SK-N-SH (cell line): ENCODE measurements at regions not wholly inside any gene's neighbourhood (a gene's known extent, or its start where the extent isn't known, plus 50 kb on each side); places are given as distances from the start of the nearest gene placed in this dataset.

ENCODE experiments used
- CTCF ChIA-PET: fragments of 300-600, 350-600 bp; formaldehyde crosslinking; extraction: SDS; loops from one replicate; lab custom pipeline; 2021; lab: Yijun Ruan, JAX
- POLR2A ChIA-PET: fragments of 350-600 bp; sonication (Branson Sonifier 250); formaldehyde crosslinking; extraction: SDS; loops from one replicate; lab custom pipeline; 2020; ENCODE audit warnings: antibody characterized with exemption, inconsistent platforms; lab: Yijun Ruan, JAX
- DNase-seq: peaks from one replicate; pipeline ENCODE4 v3.0.0; 2012
- H2AFZ ChIP-seq: fragments of 200-600 bp; sonication (generic); 2 replicates; pipeline ENCODE4 v1.8.1; 2016; ENCODE audit warnings: antibody characterized with exemption, mild to moderate bottlenecking, low read depth
- H3F3A ChIP-seq: fragments of 200-600 bp; sonication (generic); replicated peaks from 2 replicates; pipeline ENCODE3; 2016; ENCODE audit warnings: antibody characterized with exemption, mild to moderate bottlenecking; ENCODE audit not compliant: insufficient read depth
- H3K27ac ChIP-seq, 2 experiments: fragments of 200-500 bp in 1 of 2; fragments of 200-600 bp in 1 of 2; sonication (Bioruptor generic) in 1 of 2; sonication (generic), shearing (Covaris generic) in 1 of 2; 2 replicates each; pipeline versions ENCODE4 v1.5.1 to v1.6.1; 2014 to 2016; ENCODE audit warnings: low read depth in 2 of 2, inconsistent platforms in 1 of 2, low read length in 1 of 2, mild to moderate bottlenecking in 1 of 2, mixed read lengths in 1 of 2
- H3K27me3 ChIP-seq: fragments of 200-600 bp; sonication (generic), shearing (Covaris generic); 2 replicates; pipeline ENCODE4 v1.6.1; 2016; ENCODE audit warnings: mixed run types; ENCODE audit not compliant: insufficient read depth
- H3K36me3 ChIP-seq, 2 experiments: fragments of 200-500 bp in 1 of 2; fragments of 200-600 bp in 1 of 2; sonication (Bioruptor generic) in 1 of 2; sonication (generic) in 1 of 2; replicated peaks in 1 of 2; 2 replicates each; pipeline versions ENCODE3 to v1.5.1; 2014 to 2016; ENCODE audit warnings: low read length in 1 of 2, mild to moderate bottlenecking in 1 of 2; ENCODE audit not compliant: insufficient read depth in 2 of 2, control insufficient read depth in 1 of 2
- H3K4me1 ChIP-seq, 2 experiments: fragments of 200-500 bp in 1 of 2; fragments of 200-600 bp in 1 of 2; sonication (Bioruptor generic) in 1 of 2; sonication (generic), shearing (Covaris generic) in 1 of 2; 2 replicates each; pipeline versions ENCODE4 v1.5.1 to v1.6.1; 2014 to 2016; ENCODE audit warnings: low read depth in 1 of 2, low read length in 1 of 2, mixed run types in 1 of 2; ENCODE audit not compliant: insufficient read depth in 2 of 2, control insufficient read depth in 1 of 2
- H3K4me2 ChIP-seq: fragments of 200-600 bp; sonication (generic), shearing (Covaris generic); 2 replicates; pipeline ENCODE4 v1.6.1; 2017; ENCODE audit warnings: mixed run types
- H3K4me3 ChIP-seq, 2 experiments: fragments of 200-500 bp in 1 of 2; fragments of 200-600 bp in 1 of 2; sonication (Bioruptor generic) in 1 of 2; sonication (generic), shearing (Covaris generic) in 1 of 2; 2 replicates each; pipeline versions ENCODE4 v1.5.1 to v1.8.1; 2014 to 2016; ENCODE audit warnings: low read depth in 2 of 2, inconsistent platforms in 1 of 2, low read length in 1 of 2, mild to moderate bottlenecking in 1 of 2, mixed read lengths in 1 of 2, moderate library complexity in 1 of 2
- H3K79me2 ChIP-seq: fragments of 200-600 bp; sonication (generic); 2 replicates; pipeline ENCODE4 v1.8.1; 2017; ENCODE audit warnings: mild to moderate bottlenecking; ENCODE audit not compliant: insufficient read depth
- H3K9ac ChIP-seq: fragments of 200-600 bp; sonication (generic); 2 replicates; pipeline ENCODE4 v1.6.1; 2017; ENCODE audit warnings: mixed run types
- H3K9me2 ChIP-seq: fragments of 200-600 bp; sonication (generic); 2 replicates; pipeline ENCODE4 v1.6.1; 2017; ENCODE audit warnings: mixed run types
- H3K9me3 ChIP-seq: fragments of 200-600 bp; sonication (generic); 2 replicates; pipeline ENCODE4 v1.6.1; 2017; ENCODE audit warnings: mixed run types, mild to moderate bottlenecking, moderate library complexity
- H4K20me1 ChIP-seq: fragments of 200-600 bp; sonication (generic); 2 replicates; pipeline ENCODE4 v1.6.1; 2017; ENCODE audit warnings: mild to moderate bottlenecking, mixed run types; ENCODE audit not compliant: insufficient read depth
- CHD2 ChIP-seq: fragments of 150-350 bp; IDR thresholded peaks from 2 replicates; pipeline ENCODE4 v1.6.1; 2018; ENCODE audit warnings: low read length; ENCODE audit not compliant: partially characterized antibody
- ELF1 ChIP-seq: IDR thresholded peaks from 2 replicates; pipeline ENCODE4 v1.4.0; 2012
- EP300 ChIP-seq, 2 experiments: IDR thresholded peaks; 2 replicates each; pipeline versions ENCODE4 v1.4.0 to v1.6.1; 2012; ENCODE audit warnings: borderline replicate concordance in 1 of 2, low read depth in 1 of 2, low read length in 1 of 2
- EZH2phosphoT487 ChIP-seq: fragments of 200-600 bp; sonication (generic); IDR thresholded peaks from 2 replicates; pipeline ENCODE4 v1.6.1; 2017; ENCODE audit warnings: low read depth, mixed run types, mild to moderate bottlenecking, antibody characterized with exemption, moderate library complexity, borderline replicate concordance
- FOSL2 ChIP-seq: IDR thresholded peaks from 2 replicates; pipeline ENCODE4 v1.4.0; 2012; ENCODE audit warnings: low read depth, mild to moderate bottlenecking, moderate library complexity, borderline replicate concordance
- FOXJ3 ChIP-seq: sonication (generic); formaldehyde crosslinking; IDR thresholded peaks from 2 replicates; pipeline ENCODE4 v1.5.1; 2020; ENCODE audit warnings: mild to moderate bottlenecking, missing genetic modification reagents
- FOXM1 ChIP-seq: IDR thresholded peaks from 2 replicates; pipeline ENCODE4 v1.4.0; 2012; ENCODE audit warnings: low read depth, mild to moderate bottlenecking
- GABPA ChIP-seq: IDR thresholded peaks from 2 replicates; pipeline ENCODE4 v1.4.0; 2012; ENCODE audit warnings: low read depth, mild to moderate bottlenecking
- MXI1 ChIP-seq: IDR thresholded peaks from 2 replicates; pipeline ENCODE4 v1.6.1; 2012; ENCODE audit warnings: mild to moderate bottlenecking, low read depth, low read length, improper control_type of control experiment
- NFIC ChIP-seq: IDR thresholded peaks from 2 replicates; pipeline ENCODE4 v1.4.0; 2012; ENCODE audit warnings: borderline replicate concordance
- POLR2AphosphoS5 ChIP-seq: IDR thresholded peaks from 2 replicates; pipeline ENCODE4 v1.6.1; 2012; ENCODE audit warnings: low read depth, low read length
- RAD21 ChIP-seq: IDR thresholded peaks from 2 replicates; pipeline ENCODE4 v1.6.1; 2012; ENCODE audit warnings: mild to moderate bottlenecking, low read length
- RCOR1 ChIP-seq: fragments of 150-350 bp; IDR thresholded peaks from 2 replicates; pipeline ENCODE4 v1.6.1; 2017; ENCODE audit warnings: antibody characterized with exemption, low read length
- RFX5 ChIP-seq: IDR thresholded peaks from 2 replicates; pipeline ENCODE4 v1.6.1; 2012; ENCODE audit warnings: mild to moderate bottlenecking, improper control_type of control experiment, low read length
- RXRA ChIP-seq: IDR thresholded peaks from 2 replicates; pipeline ENCODE4 v1.4.0; 2012; ENCODE audit warnings: low read depth, mild to moderate bottlenecking, borderline replicate concordance
- TAF1 ChIP-seq: IDR thresholded peaks from 2 replicates; pipeline ENCODE4 v1.6.1; 2012; ENCODE audit warnings: low read depth, mild to moderate bottlenecking, low read length, moderate library complexity, borderline replicate concordance
- TCF12 ChIP-seq: IDR thresholded peaks from 2 replicates; pipeline ENCODE4 v1.4.0; 2012
- TEAD4 ChIP-seq: IDR thresholded peaks from 2 replicates; pipeline ENCODE4 v1.4.0; 2012; ENCODE audit warnings: mild to moderate bottlenecking, borderline replicate concordance; ENCODE audit not compliant: insufficient read depth
- WGBS: methylation state at CpG from one replicate; pipeline ENCODE4 v1.1.6; 2017; ENCODE audit warnings: low lambda C conversion rate; 5-methylcytosine and 5-hydroxymethylcytosine counted together
- TF ChIP-seq, protein P1 (sequence below): fragments of 200-600 bp; sonication (generic); IDR thresholded peaks from 2 replicates; pipeline ENCODE4 v1.6.1; 2017; ENCODE audit warnings: antibody characterized with exemption, mild to moderate bottlenecking, moderate library complexity
- TF ChIP-seq, protein P2 (sequence below): IDR thresholded peaks from 2 replicates; pipeline ENCODE4 v1.4.0; 2012; ENCODE audit warnings: low read depth
- TF ChIP-seq, protein P3 (sequence below): fragments of 150-350 bp; IDR thresholded peaks from 2 replicates; pipeline ENCODE4 v1.6.1; 2017; ENCODE audit warnings: antibody characterized with exemption, low read length, low read depth, borderline replicate concordance

DNA sequence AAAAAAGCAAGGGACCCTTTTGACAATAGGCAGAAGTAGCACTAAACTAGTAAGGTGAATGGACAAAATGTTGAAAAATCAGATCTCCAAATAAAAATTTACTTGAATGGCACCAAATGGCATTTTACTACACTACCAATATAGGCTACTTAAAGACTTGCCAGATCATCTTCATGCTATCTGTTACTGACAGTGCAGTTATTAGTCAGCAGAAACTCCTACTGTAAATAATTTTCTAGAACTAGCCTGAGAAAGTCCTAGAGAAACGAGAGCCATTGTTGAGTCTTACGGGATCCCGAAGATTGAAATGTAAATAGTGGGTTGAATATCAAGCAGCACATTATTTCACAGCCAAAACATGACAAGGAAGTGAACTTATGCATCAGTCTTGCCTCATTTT lies 350.3 kb downstream of the SEC23A start:
- no peaks in the 10 kb centered on the region for H3F3A ChIP-seq
- H3K36me3 ChIP-seq = no peaks in the 10 kb centered on the region
- no peaks in the 10 kb centered on the region for H3K79me2 ChIP-seq
- H2AFZ ChIP-seq = no peak overlapping the region
- no peaks in the 10 kb centered on the region for H3K4me1 ChIP-seq
- H3K9me3 ChIP-seq = no peaks in the 10 kb centered on the region
- H3K27me3 ChIP-seq = no peaks in the 10 kb centered on the region
- H3K9me2 ChIP-seq = no peaks in the 10 kb centered on the region
- ChIA-PET CTCF (no interaction called here), POLR2A (no interaction called here)
- no peak overlapping the region for H3K27ac ChIP-seq
- H3K4me3 ChIP-seq = no peak overlapping the region
- H3K4me2 ChIP-seq = no peak overlapping the region
- WGBS = 13% methylated on average over 3 of the region's 3 CpGs
- no peak for DNase-seq
- no peak overlapping the region for H3K9ac ChIP-seq
- TF ChIP-seq, protein P1, sequence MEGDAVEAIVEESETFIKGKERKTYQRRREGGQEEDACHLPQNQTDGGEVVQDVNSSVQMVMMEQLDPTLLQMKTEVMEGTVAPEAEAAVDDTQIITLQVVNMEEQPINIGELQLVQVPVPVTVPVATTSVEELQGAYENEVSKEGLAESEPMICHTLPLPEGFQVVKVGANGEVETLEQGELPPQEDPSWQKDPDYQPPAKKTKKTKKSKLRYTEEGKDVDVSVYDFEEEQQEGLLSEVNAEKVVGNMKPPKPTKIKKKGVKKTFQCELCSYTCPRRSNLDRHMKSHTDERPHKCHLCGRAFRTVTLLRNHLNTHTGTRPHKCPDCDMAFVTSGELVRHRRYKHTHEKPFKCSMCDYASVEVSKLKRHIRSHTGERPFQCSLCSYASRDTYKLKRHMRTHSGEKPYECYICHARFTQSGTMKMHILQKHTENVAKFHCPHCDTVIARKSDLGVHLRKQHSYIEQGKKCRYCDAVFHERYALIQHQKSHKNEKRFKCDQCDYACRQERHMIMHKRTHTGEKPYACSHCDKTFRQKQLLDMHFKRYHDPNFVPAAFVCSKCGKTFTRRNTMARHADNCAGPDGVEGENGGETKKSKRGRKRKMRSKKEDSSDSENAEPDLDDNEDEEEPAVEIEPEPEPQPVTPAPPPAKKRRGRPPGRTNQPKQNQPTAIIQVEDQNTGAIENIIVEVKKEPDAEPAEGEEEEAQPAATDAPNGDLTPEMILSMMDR = no peak
- TF ChIP-seq TCF12 (no peak), FOSL2 (no peak)
- TF ChIP-seq, protein P2, sequence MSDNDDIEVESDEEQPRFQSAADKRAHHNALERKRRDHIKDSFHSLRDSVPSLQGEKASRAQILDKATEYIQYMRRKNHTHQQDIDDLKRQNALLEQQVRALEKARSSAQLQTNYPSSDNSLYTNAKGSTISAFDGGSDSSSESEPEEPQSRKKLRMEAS = no peak
- TF ChIP-seq, all 33 proteins: peak for 0
- H4K20me1 ChIP-seq = no peaks in the 10 kb centered on the region

DNA sequence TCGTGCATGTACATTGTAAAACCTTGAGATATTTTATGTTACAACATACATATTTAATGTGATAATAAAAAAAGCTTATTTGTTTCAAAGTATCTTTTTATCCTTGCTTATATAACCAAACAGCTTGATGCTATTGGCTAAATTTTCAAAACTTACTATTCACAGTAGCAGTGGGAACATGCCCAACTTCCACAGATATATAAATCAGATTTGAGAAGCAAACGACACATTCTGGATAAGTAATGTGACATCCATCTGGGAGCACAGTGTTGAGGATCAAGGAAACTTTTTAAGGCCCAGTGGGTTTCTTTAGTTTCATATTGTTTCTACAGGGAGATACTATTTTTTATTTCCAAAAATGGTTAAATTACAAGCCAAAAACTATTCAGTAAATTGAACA lies 350.7 kb downstream of the SEC23A start:
- no peaks in the 10 kb centered on the region for H3K36me3 ChIP-seq
- no peaks in the 10 kb centered on the region for H3K9me2 ChIP-seq
- no peaks in the 10 kb centered on the region for H3K9me3 ChIP-seq
- no peaks in the 10 kb centered on the region for H3K27me3 ChIP-seq
- ChIA-PET POLR2A (no interaction called here), CTCF (no interaction called here)
- no peak overlapping the region for H3K27ac ChIP-seq
- no peaks in the 10 kb centered on the region for H3K4me1 ChIP-seq
- no peak overlapping the region for H2AFZ ChIP-seq
- H3K4me3 ChIP-seq = no peak overlapping the region
- DNase-seq = no peak
- no peaks in the 10 kb centered on the region for H3F3A ChIP-seq
- no peaks in the 10 kb centered on the region for H4K20me1 ChIP-seq
- no peaks in the 10 kb centered on the region for H3K79me2 ChIP-seq
- H3K9ac ChIP-seq = no peak overlapping the region
- no peak overlapping the region for H3K4me2 ChIP-seq
- WGBS = 10% methylated on average over 2 of the region's 2 CpGs
- TF ChIP-seq FOXJ3 = no peak
- TF ChIP-seq GABPA = no peak
- TF ChIP-seq, all 33 proteins: peak for 0

DNA sequence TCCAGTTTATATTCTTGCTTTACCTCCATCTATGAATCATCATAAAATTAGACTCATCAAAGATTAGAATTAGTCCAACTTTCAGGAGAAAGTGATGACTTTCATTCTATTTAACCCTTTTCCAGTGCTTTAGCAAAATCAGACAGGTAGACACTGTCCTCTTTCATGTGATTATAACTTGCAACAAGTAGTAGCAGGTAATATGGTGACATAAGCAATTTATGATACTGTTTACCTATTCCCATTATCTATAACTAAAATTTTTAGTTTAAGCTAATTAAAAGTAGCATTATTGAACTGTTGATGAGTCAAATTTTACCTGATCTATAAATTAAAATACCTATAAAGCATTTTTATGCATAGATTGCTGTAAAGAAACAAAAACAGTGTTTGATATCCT lies 351.6 kb downstream of the SEC23A start:
- ChIA-PET POLR2A (no interaction called here), CTCF (no interaction called here)
- Histone ChIP-seq H3K36me3 (no peaks in the 10 kb centered on the region), H3K9ac (no peak overlapping the region), H2AFZ (no peak overlapping the region), H3K4me2 (no peak overlapping the region), H3K9me2 (no peaks in the 10 kb centered on the region), H3K79me2 (no peaks in the 10 kb centered on the region), H3K4me1 (no peaks in the 10 kb centered on the region), H3F3A (no peaks in the 10 kb centered on the region), H3K4me3 (no peak overlapping the region), H4K20me1 (no peaks in the 10 kb centered on the region), H3K27me3 (no peaks in the 10 kb centered on the region), H3K9me3 (no peaks in the 10 kb centered on the region), H3K27ac (no peak overlapping the region)
- TF ChIP-seq RXRA (no peak), FOSL2 (no peak), NFIC (no peak), POLR2AphosphoS5 (no peak), RCOR1 (no peak), RFX5 (no peak), FOXM1 (no peak), RAD21 (no peak), CHD2 (no peak), FOXJ3 (no peak), GABPA (no peak), TCF12 (no peak), ELF1 (no peak), EP300 (IDR thresholded peaks at IDR 0.05; ENCODE audit: borderline replicate concordance in 1 of 2, low read depth in 1 of 2, low read length in 1 of 2) (no peak), MXI1 (no peak), EZH2phosphoT487 (no peak), TAF1 (no peak), TEAD4 (no peak)
- TF ChIP-seq, protein P2 = no peak
- TF ChIP-seq, protein P3, sequence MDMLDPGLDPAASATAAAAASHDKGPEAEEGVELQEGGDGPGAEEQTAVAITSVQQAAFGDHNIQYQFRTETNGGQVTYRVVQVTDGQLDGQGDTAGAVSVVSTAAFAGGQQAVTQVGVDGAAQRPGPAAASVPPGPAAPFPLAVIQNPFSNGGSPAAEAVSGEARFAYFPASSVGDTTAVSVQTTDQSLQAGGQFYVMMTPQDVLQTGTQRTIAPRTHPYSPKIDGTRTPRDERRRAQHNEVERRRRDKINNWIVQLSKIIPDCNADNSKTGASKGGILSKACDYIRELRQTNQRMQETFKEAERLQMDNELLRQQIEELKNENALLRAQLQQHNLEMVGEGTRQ = no peak
- DNase-seq = no peak
